Trophoblast cell (in vitro differentiated cells and primary cell): ENCODE measurements at regions not wholly inside any gene's neighbourhood (a gene's known extent, or its start where the extent isn't known, plus 50 kb on each side); places are given as distances from the start of the nearest gene placed in this dataset.
A peak's percentile ranks its signal among the peaks of the same experiment; 100 is the strongest.

Experiments used
- DNase-seq, 2 donors: peaks; one replicate each; pipeline ENCODE4 v3.0.0-alpha.2; 2016
- H2AFZ ChIP-seq: 2 replicates; pipeline ENCODE4 v1.6.1; 2013; ENCODE audit warnings: low read length, moderate library complexity, mild to moderate bottlenecking; ENCODE audit not compliant: insufficient read depth, poor library complexity
- H2AK5ac ChIP-seq: 2 replicates; pipeline ENCODE4 v1.6.1; 2013; ENCODE audit warnings: mild to moderate bottlenecking, low read length
- H2BK120ac ChIP-seq: 2 replicates; pipeline ENCODE4 v1.6.1; 2013; ENCODE audit warnings: low read length, mild to moderate bottlenecking, moderate library complexity; ENCODE audit not compliant: insufficient read depth, poor library complexity
- H2BK12ac ChIP-seq: 2 replicates; pipeline ENCODE4 v1.6.1; 2013; ENCODE audit warnings: mild to moderate bottlenecking, low read length, moderate library complexity
- H2BK5ac ChIP-seq: 2 replicates; pipeline ENCODE4 v1.6.1; 2013; ENCODE audit warnings: low read length, low read depth, moderate library complexity, mild to moderate bottlenecking; ENCODE audit not compliant: poor library complexity
- H3K14ac ChIP-seq: 2 replicates; pipeline ENCODE4 v1.6.1; 2013; ENCODE audit warnings: mild to moderate bottlenecking, low read length
- H3K18ac ChIP-seq: 2 replicates; pipeline ENCODE4 v1.6.1; 2013; ENCODE audit warnings: mild to moderate bottlenecking, low read length
- H3K23ac ChIP-seq: 2 replicates; pipeline ENCODE4 v1.6.1; 2013; ENCODE audit warnings: low read length
- H3K27ac ChIP-seq: 2 replicates; pipeline ENCODE4 v1.5.1; 2013; ENCODE audit warnings: low read depth, mild to moderate bottlenecking, inconsistent platforms, low read length, moderate library complexity
- H3K27me3 ChIP-seq: 2 replicates; pipeline ENCODE4 v1.6.1; 2013; ENCODE audit warnings: inconsistent platforms, mild to moderate bottlenecking, low read length, moderate library complexity; ENCODE audit not compliant: insufficient read depth
- H3K36me3 ChIP-seq, 2 experiments: 1 replicate in 1 of 2; 2 replicates in 1 of 2; pipeline ENCODE4 v1.6.1; 2013; ENCODE audit warnings: low read length in 2 of 2, mild to moderate bottlenecking in 2 of 2, moderate library complexity in 1 of 2; ENCODE audit not compliant: insufficient read depth in 2 of 2, control insufficient read depth in 1 of 2
- H3K4ac ChIP-seq: 2 replicates; pipeline ENCODE4 v1.6.1; 2013; ENCODE audit warnings: low read depth, mild to moderate bottlenecking, low read length, moderate library complexity
- H3K4me1 ChIP-seq, 2 experiments: 1 replicate in 1 of 2; 2 replicates in 1 of 2; pipeline ENCODE4 v1.6.1; 2013; ENCODE audit warnings: low read length in 2 of 2, mild to moderate bottlenecking in 2 of 2, moderate library complexity in 1 of 2; ENCODE audit not compliant: insufficient read depth in 2 of 2, control insufficient read depth in 1 of 2
- H3K4me2 ChIP-seq: 2 replicates; pipeline ENCODE4 v1.6.1; 2013; ENCODE audit warnings: inconsistent platforms, mild to moderate bottlenecking, low read length, moderate library complexity
- H3K4me3 ChIP-seq: 2 replicates; pipeline ENCODE4 v1.5.1; 2013; ENCODE audit warnings: mild to moderate bottlenecking, low read depth, low read length, inconsistent platforms
- H3K79me1 ChIP-seq: one replicate; pipeline ENCODE4 v1.6.1; 2013; ENCODE audit warnings: low read length
- H3K79me2 ChIP-seq: 2 replicates; pipeline ENCODE4 v1.6.1; 2013; ENCODE audit warnings: low read length, mild to moderate bottlenecking; ENCODE audit not compliant: control insufficient read depth, insufficient read depth, poor library complexity
- H3K9ac ChIP-seq: 2 replicates; pipeline ENCODE4 v1.6.1; 2013; ENCODE audit warnings: mild to moderate bottlenecking, low read length
- H3K9me3 ChIP-seq: 2 replicates; pipeline ENCODE4 v1.6.1; 2013; ENCODE audit warnings: low read depth, mild to moderate bottlenecking, control low read depth, inconsistent platforms, low read length; ENCODE audit not compliant: insufficient read depth
- H4K12ac ChIP-seq: 2 replicates; pipeline ENCODE4 v1.6.1; 2013; ENCODE audit warnings: low read depth, mild to moderate bottlenecking, low read length, moderate library complexity
- H4K8ac ChIP-seq: 2 replicates; pipeline ENCODE4 v1.6.1; 2013; ENCODE audit warnings: low read depth, mild to moderate bottlenecking, low read length, moderate library complexity
- H4K91ac ChIP-seq: one replicate; pipeline ENCODE4 v1.6.1; 2013; ENCODE audit warnings: low read depth, mild to moderate bottlenecking, low read length, moderate library complexity
- WGBS: extraction: QIAGEN DNeasy Blood & Tissue Kit; methylation state at CpG from one replicate; pipeline ENCODE4 v1.1.7; 2013; ENCODE audit warnings: missing lambda C conversion rate; ENCODE audit not compliant: insufficient read length, insufficient coverage; ENCODE audit errors: extremely low coverage; 5-methylcytosine and 5-hydroxymethylcytosine counted together

- Histone ChIP-seq H2BK12ac (no peak overlapping the region), H3K9me3 (no peaks in the 10 kb centered on the region), H3K4ac (no peak overlapping the region), H3K23ac (peak overlapping the region; percentile 25), H3K27me3 (no peaks in the 10 kb centered on the region), H4K12ac (no peak overlapping the region), H3K79me1 (no peaks in the 10 kb centered on the region), H3K79me2 (no peaks in the 10 kb centered on the region), H4K91ac (no peak overlapping the region), H3K14ac (no peak overlapping the region), H3K4me3 (no peak overlapping the region), H2AK5ac (no peak overlapping the region), H3K9ac (no peak overlapping the region), H3K4me2 (no peak overlapping the region), H3K27ac (no peak overlapping the region), H3K36me3 (no peaks in the 10 kb centered on the region), H3K18ac (no peak overlapping the region), H3K4me1 (no peaks in the 10 kb centered on the region), H2BK120ac (no peak overlapping the region), H2AFZ (no peak overlapping the region), H4K8ac (no peak overlapping the region), H2BK5ac (no peak overlapping the region)
- WGBS, result no CpG with 5 or more reads among the region's 3 CpGs
- DNase-seq, result no peak
Measured at GRCh38 chr18:5744659-5745058, 150.7 kb downstream of the TMEM200C start.

- Histone ChIP-seq H3K36me3 (no peaks in the 10 kb centered on the region), H2AFZ (no peak overlapping the region), H4K8ac (no peak overlapping the region), H3K27ac (no peak overlapping the region), H3K4me3 (no peak overlapping the region), H3K9ac (no peak overlapping the region), H2BK5ac (no peak overlapping the region), H3K4me2 (no peak overlapping the region), H4K91ac (no peak overlapping the region), H3K9me3 (no peaks in the 10 kb centered on the region), H3K27me3 (no peaks in the 10 kb centered on the region), H3K14ac (no peak overlapping the region), H3K4me1 (no peaks in the 10 kb centered on the region), H3K4ac (no peak overlapping the region), H2BK12ac (no peak overlapping the region), H3K23ac (no peak overlapping the region), H3K18ac (no peak overlapping the region), H2AK5ac (no peak overlapping the region), H2BK120ac (no peak overlapping the region), H3K79me2 (no peaks in the 10 kb centered on the region), H3K79me1 (no peaks in the 10 kb centered on the region), H4K12ac (no peak overlapping the region)
- no peak for DNase-seq
- WGBS, result no CpG with 5 or more reads among the region's 4 CpGs
Measured at GRCh38 chr18:5738526-5738925, 156.8 kb downstream of the TMEM200C start.

- no peak overlapping the region for H3K4me2 ChIP-seq
- no peak overlapping the region for H3K4ac ChIP-seq
- no peak overlapping the region for H2BK12ac ChIP-seq
- no peak overlapping the region for H3K27ac ChIP-seq
- peaks cover 4% of the 10 kb centered on the region for H3K9me3 ChIP-seq
- H3K18ac ChIP-seq, result no peak overlapping the region
- H3K27me3 ChIP-seq, result no peaks in the 10 kb centered on the region
- no peak overlapping the region for H4K12ac ChIP-seq
- peak overlapping the region; percentile 3 for H3K4me3 ChIP-seq
- no peak overlapping the region for H2BK5ac ChIP-seq
- no peaks in the 10 kb centered on the region for H3K36me3 ChIP-seq
- H3K79me2 ChIP-seq, result no peaks in the 10 kb centered on the region
- no peak overlapping the region for H3K14ac ChIP-seq
- no peak overlapping the region for H4K91ac ChIP-seq
- H3K79me1 ChIP-seq, result no peaks in the 10 kb centered on the region
- no peak overlapping the region for H2BK120ac ChIP-seq
- no peak overlapping the region for H3K9ac ChIP-seq
- H3K4me1 ChIP-seq, result no peaks in the 10 kb centered on the region
- no CpG with 5 or more reads among the region's 7 CpGs for WGBS
- H2AK5ac ChIP-seq, result no peak overlapping the region
- DNase-seq, result no peak
- no peak overlapping the region for H4K8ac ChIP-seq
- H3K23ac ChIP-seq, result peak overlapping the region; percentile 18
- H2AFZ ChIP-seq, result no peak overlapping the region
Measured at GRCh38 chr18:5732318-5732717, 163.0 kb downstream of the TMEM200C start.

GRCh38 chr18:5729983-5730699, 165.2 kb downstream of the TMEM200C start:
- no peak overlapping the region for H4K91ac ChIP-seq
- no peak overlapping the region for H3K14ac ChIP-seq
- peak overlapping the region; percentile 0 for H3K9ac ChIP-seq
- no peaks in the 10 kb centered on the region for H3K27me3 ChIP-seq
- no CpG with 5 or more reads among the region's 6 CpGs for WGBS
- no peak overlapping the region for H2AK5ac ChIP-seq
- no peak overlapping the region for H3K4me3 ChIP-seq
- H2BK5ac ChIP-seq, result no peak overlapping the region
- H3K79me2 ChIP-seq, result no peaks in the 10 kb centered on the region
- peaks cover 4% of the 10 kb centered on the region for H3K9me3 ChIP-seq
- no peaks in the 10 kb centered on the region for H3K79me1 ChIP-seq
- no peak overlapping the region for H3K18ac ChIP-seq
- DNase-seq, result no peak
- no peaks in the 10 kb centered on the region for H3K4me1 ChIP-seq
- H4K8ac ChIP-seq, result no peak overlapping the region
- H3K27ac ChIP-seq, result no peak overlapping the region
- H2BK12ac ChIP-seq, result no peak overlapping the region
- no peak overlapping the region for H3K4me2 ChIP-seq
- no peak overlapping the region for H4K12ac ChIP-seq
- no peak overlapping the region for H3K23ac ChIP-seq
- H2BK120ac ChIP-seq, result no peak overlapping the region
- H3K36me3 ChIP-seq, result no peaks in the 10 kb centered on the region
- no peak overlapping the region for H2AFZ ChIP-seq
- no peak overlapping the region for H3K4ac ChIP-seq
